ENCODE measurements at regions not wholly inside any gene's neighbourhood (a gene's known extent, or its start where the extent isn't known, plus 50 kb on each side); places are given as distances from the start of the nearest gene placed in this dataset.

GRCh38 chr2:21260311-21260710, 136.5 kb downstream of the TDRD15 start:
- no peak for DNase-seq (ENCODE audit: extremely low spot score, unreplicated experiment)
- Mint-ChIP-seq H3K27ac (no peak overlapping the region), H3K9me3 (no peaks in the 10 kb centered on the region), H3K36me3 (no peaks in the 10 kb centered on the region), H3K4me1 (ENCODE audit: unreplicated experiment) (peaks cover 30% of the 10 kb centered on the region), H3K27me3 (peaks cover 18% of the 10 kb centered on the region), H3K4me3 (no peak overlapping the region)
- no peak for TF ChIP-seq CTCF (conservative IDR thresholded peaks at IDR 0.05)

DNA sequence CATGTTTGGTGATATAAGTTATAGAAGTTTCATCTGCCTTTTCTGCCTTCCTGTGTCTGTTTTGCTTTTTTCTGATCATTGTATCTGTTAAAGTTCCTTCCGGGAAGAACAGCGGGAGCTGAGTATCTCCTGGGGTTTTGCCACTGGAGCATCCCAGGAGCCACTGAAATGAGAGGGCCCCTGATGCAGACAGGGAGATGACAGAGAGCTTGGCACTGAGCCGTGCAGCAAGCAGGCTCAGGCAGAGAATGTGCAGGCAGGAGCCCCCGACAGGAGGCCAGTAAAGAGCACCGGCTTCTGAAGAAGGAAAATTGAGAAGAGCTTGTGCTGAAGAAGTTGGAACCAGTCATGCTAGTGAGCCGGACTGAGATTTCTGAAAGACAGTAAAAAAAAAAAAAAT, 137.8 kb downstream of the TDRD15 start:
- H3K4me1 Mint-ChIP-seq (ENCODE audit: unreplicated experiment) = peaks cover 22% of the 10 kb centered on the region
- H3K36me3 Mint-ChIP-seq = no peaks in the 10 kb centered on the region
- H3K9me3 Mint-ChIP-seq = no peaks in the 10 kb centered on the region
- H3K4me3 Mint-ChIP-seq = no peak overlapping the region
- no peak for DNase-seq (ENCODE audit: extremely low spot score, unreplicated experiment)
- peaks cover 14% of the 10 kb centered on the region for H3K27me3 Mint-ChIP-seq
- H3K27ac Mint-ChIP-seq = no peak overlapping the region
- TF ChIP-seq CTCF (conservative IDR thresholded peaks at IDR 0.05) = no peak

- no peak for DNase-seq (ENCODE audit: extremely low spot score, unreplicated experiment)
- no peaks in the 10 kb centered on the region for H3K9me3 Mint-ChIP-seq
- H3K4me3 Mint-ChIP-seq = no peak overlapping the region
- no peak overlapping the region for H3K27ac Mint-ChIP-seq
- peaks cover 14% of the 10 kb centered on the region for H3K27me3 Mint-ChIP-seq
- H3K36me3 Mint-ChIP-seq = no peaks in the 10 kb centered on the region
- H3K4me1 Mint-ChIP-seq (ENCODE audit: unreplicated experiment) = peaks cover 18% of the 10 kb centered on the region
- TF ChIP-seq CTCF (conservative IDR thresholded peaks at IDR 0.05) = no peak
Measured at GRCh38 chr2:21262426-21262940, 138.7 kb downstream of the TDRD15 start.

- peaks cover 14% of the 10 kb centered on the region for H3K27me3 Mint-ChIP-seq
- H3K36me3 Mint-ChIP-seq = no peaks in the 10 kb centered on the region
- H3K4me3 Mint-ChIP-seq = no peak overlapping the region
- peaks cover 9% of the 10 kb centered on the region for H3K4me1 Mint-ChIP-seq (ENCODE audit: unreplicated experiment)
- no peak overlapping the region for H3K27ac Mint-ChIP-seq
- no peaks in the 10 kb centered on the region for H3K9me3 Mint-ChIP-seq
- no peak for TF ChIP-seq CTCF (conservative IDR thresholded peaks at IDR 0.05)
- DNase-seq (ENCODE audit: extremely low spot score, unreplicated experiment) = no peak
Measured at GRCh38 chr2:21263622-21264021, 139.9 kb downstream of the TDRD15 start.

- H3K4me1 Mint-ChIP-seq (ENCODE audit: unreplicated experiment) = peaks cover 25% of the 10 kb centered on the region
- H3K9me3 Mint-ChIP-seq = no peaks in the 10 kb centered on the region
- no peak overlapping the region for H3K4me3 Mint-ChIP-seq
- H3K27ac Mint-ChIP-seq = no peak overlapping the region
- no peak for DNase-seq (ENCODE audit: extremely low spot score, unreplicated experiment)
- H3K36me3 Mint-ChIP-seq = no peaks in the 10 kb centered on the region
- TF ChIP-seq CTCF (conservative IDR thresholded peaks at IDR 0.05) = no peak
- peaks cover 19% of the 10 kb centered on the region for H3K27me3 Mint-ChIP-seq
Measured at GRCh38 chr2:21265752-21266151, 142.0 kb downstream of the TDRD15 start.
